GM23338 (cell line): ENCODE measurements at regions not wholly inside any gene's neighbourhood (a gene's known extent, or its start where the extent isn't known, plus 50 kb on each side); places are given as distances from the start of the nearest gene placed in this dataset.

Experiments
- ATAC-seq: fragments of 200-7000 bp; cut with Tn5 transposase; 3 replicates; pipeline ENCODE4 v1.9.1; 2020
- DNase-seq: peaks from one replicate; pipeline ENCODE4 v3.0.0-alpha.2; 2015; ENCODE audit warnings: low spot score
- H2AFZ ChIP-seq: fragments of 200-600 bp; sonication (generic); 2 replicates; pipeline ENCODE4 v1.8.0; 2016; ENCODE audit warnings: antibody characterized with exemption, mild to moderate bottlenecking, moderate library complexity
- H3F3A ChIP-seq: fragments of 200-600 bp; sonication (generic); replicated peaks from 2 replicates; pipeline ENCODE4 v1.8.0; 2017; ENCODE audit warnings: antibody characterized with exemption, mixed run types, low read depth
- H3K27ac ChIP-seq: fragments of 200-600 bp; sonication (generic); 2 replicates; pipeline ENCODE4 v1.6.1; 2016; ENCODE audit warnings: low read depth
- H3K27me3 ChIP-seq: fragments of 200-600 bp; sonication (generic); 2 replicates; pipeline ENCODE4 v1.8.0; 2016; ENCODE audit warnings: mild to moderate bottlenecking, mixed run types, moderate library complexity; ENCODE audit not compliant: insufficient read depth
- H3K36me3 ChIP-seq: fragments of 200-600 bp; sonication (generic); 2 replicates; pipeline ENCODE4 v1.8.0; 2016; ENCODE audit warnings: mild to moderate bottlenecking; ENCODE audit not compliant: insufficient read depth
- H3K4me1 ChIP-seq: fragments of 200-600 bp; sonication (generic); 2 replicates; pipeline ENCODE4 v1.8.0; 2016; ENCODE audit warnings: mild to moderate bottlenecking, moderate library complexity; ENCODE audit not compliant: insufficient read depth
- H3K4me2 ChIP-seq: fragments of 200-600 bp; sonication (generic); 2 replicates; pipeline ENCODE4 v1.7.1; 2017; ENCODE audit warnings: mixed run types
- H3K4me3 ChIP-seq: fragments of 200-600 bp; sonication (generic); 2 replicates; pipeline ENCODE4 v1.6.1; 2016; ENCODE audit warnings: mixed run types
- H3K79me2 ChIP-seq: fragments of 200-600 bp; sonication (generic); replicated peaks from 2 replicates; pipeline ENCODE4 v1.8.0; 2017; ENCODE audit warnings: mild to moderate bottlenecking; ENCODE audit not compliant: insufficient read depth
- H3K9me2 ChIP-seq: fragments of 200-600 bp; sonication (generic); 2 replicates; pipeline ENCODE4 v1.8.0; 2017; ENCODE audit not compliant: insufficient read depth
- H4K20me1 ChIP-seq: fragments of 200-600 bp; sonication (generic); replicated peaks from 2 replicates; pipeline ENCODE4 v1.8.0; 2017; ENCODE audit warnings: mild to moderate bottlenecking; ENCODE audit not compliant: insufficient read depth
- H3K27ac Mint-ChIP-seq: 2 replicates; pipeline ENCODE4 v1.8.0; 2020; ENCODE audit warnings: inconsistent platforms, mild to moderate bottlenecking, moderate library complexity, mixed read lengths
- H3K27me3 Mint-ChIP-seq: 3 replicates; pipeline ENCODE4 v1.8.0; 2022; ENCODE audit warnings: low read depth, mild to moderate bottlenecking, moderate library complexity, mixed read lengths, inconsistent platforms; ENCODE audit not compliant: insufficient read depth, poor library complexity
- H3K36me3 Mint-ChIP-seq: 3 replicates; pipeline ENCODE4 v1.8.0; 2021; ENCODE audit warnings: low read depth, mild to moderate bottlenecking, inconsistent platforms, moderate library complexity, mixed read lengths
- H3K4me1 Mint-ChIP-seq: 3 replicates; pipeline ENCODE4 v1.8.0; 2020; ENCODE audit warnings: mild to moderate bottlenecking, inconsistent platforms, mixed read lengths
- H3K4me3 Mint-ChIP-seq: 3 replicates; pipeline ENCODE4 v1.8.0; 2021; ENCODE audit warnings: moderate library complexity, mild to moderate bottlenecking, inconsistent platforms, mixed read lengths
- H3K9me3 Mint-ChIP-seq: 3 replicates; pipeline ENCODE4 v1.8.0; 2020; ENCODE audit warnings: moderate library complexity, mild to moderate bottlenecking, inconsistent platforms, mixed read lengths
- CREB1 ChIP-seq: fragments of 250-450 bp; sonication (Bioruptor Pico); IDR thresholded peaks from 2 replicates; pipeline ENCODE4 v1.5.0; 2020; ENCODE audit warnings: low read depth, mild to moderate bottlenecking, moderate library complexity
- ETS1 ChIP-seq: IDR thresholded peaks from 2 replicates; pipeline ENCODE4 v1.6.1; 2016; ENCODE audit warnings: antibody characterized with exemption
- EZH2 ChIP-seq: fragments of 200-600 bp; sonication (generic); IDR thresholded peaks from one replicate; pipeline ENCODE4 v1.8.0; 2017; ENCODE audit warnings: antibody characterized with exemption, mild to moderate bottlenecking, low read depth; ENCODE audit not compliant: unreplicated experiment
- EZH2phosphoT487 ChIP-seq: fragments of 200-600 bp; sonication (generic); IDR thresholded peaks from one replicate; pipeline ENCODE4 v1.8.1; 2018; ENCODE audit warnings: antibody characterized with exemption; ENCODE audit not compliant: unreplicated experiment
- JUNB ChIP-seq: IDR thresholded peaks from one replicate; pipeline ENCODE4 v1.6.1; 2016; ENCODE audit warnings: antibody characterized with exemption; ENCODE audit not compliant: unreplicated experiment
- NANOG ChIP-seq: IDR thresholded peaks from 2 replicates; pipeline ENCODE4 v1.6.1; 2016; ENCODE audit warnings: antibody characterized with exemption, borderline replicate concordance
- POLR2AphosphoS5 ChIP-seq: IDR thresholded peaks from 2 replicates; pipeline ENCODE4 v1.6.1; 2016; ENCODE audit warnings: antibody characterized with exemption, low read depth
- REST ChIP-seq: IDR thresholded peaks from one replicate; pipeline ENCODE4 v1.6.1; 2018; ENCODE audit warnings: antibody characterized with exemption; ENCODE audit not compliant: unreplicated experiment
- STAT1 ChIP-seq: IDR thresholded peaks from one replicate; pipeline ENCODE4 v1.6.1; 2016; ENCODE audit warnings: antibody characterized with exemption; ENCODE audit not compliant: unreplicated experiment
- ZNF114 ChIP-seq: fragments of 250-450 bp; sonication (Bioruptor Pico); IDR thresholded peaks from 2 replicates; pipeline ENCODE4 v1.5.0; 2020; ENCODE audit warnings: mild to moderate bottlenecking, moderate library complexity
- ZNF331 ChIP-seq: fragments of 250-450 bp; sonication (Bioruptor Pico); IDR thresholded peaks from 2 replicates; pipeline ENCODE4 v1.5.0; 2020; ENCODE audit warnings: low read depth, mild to moderate bottlenecking, moderate library complexity
- ZNF462 ChIP-seq: fragments of 250-450 bp; sonication (Bioruptor Pico); IDR thresholded peaks from 2 replicates; pipeline ENCODE4 v1.5.0; 2020; ENCODE audit warnings: mild to moderate bottlenecking, moderate library complexity

- no peak for TF ChIP-seq ZNF114 (CRISPR knock-in tag)
- TF ChIP-seq JUNB, result no peak
- no peak for TF ChIP-seq EZH2
- TF ChIP-seq CREB1 (CRISPR knock-in tag), result no peak
- TF ChIP-seq POLR2AphosphoS5, result 0 out of 2 replicates have a peak, but pooled peaks have one; percentile 35
- TF ChIP-seq ZNF331 (CRISPR knock-in tag), result no peak
Measured at GRCh38 chr2:12096051-12096787, 349.8 kb downstream of the LPIN1 start (continued).

GRCh38 chr2:12096788-12097449, 350.5 kb downstream of the LPIN1 start:
- no peak for DNase-seq
- H3K36me3 Mint-ChIP-seq, result no peaks in the 10 kb centered on the region
- no peak overlapping the region; the same call in 1 of the 2 replicates for H3K27ac Mint-ChIP-seq
- Histone ChIP-seq H3K9me2 (no peaks in the 10 kb centered on the region; the same call in 1 of the 2 replicates), H3K27me3 (no peaks in the 10 kb centered on the region), H3K27ac (no peak overlapping the region), H3K4me1 (peaks cover 39% of the 10 kb centered on the region), H4K20me1 (no peaks in the 10 kb centered on the region), H3K79me2 (no peaks in the 10 kb centered on the region), H3K4me2 (peak overlapping the region; percentile 41), H3F3A (0 out of 2 replicates have a peak, but pooled peaks cover 5% of the 10 kb centered on the region), H2AFZ (no peak overlapping the region), H3K4me3 (peak overlapping the region; percentile 9; the same call in 1 of the 2 replicates), H3K36me3 (no peaks in the 10 kb centered on the region)
- no peaks in the 10 kb centered on the region for H3K9me3 Mint-ChIP-seq
- H3K27me3 Mint-ChIP-seq, result no peaks in the 10 kb centered on the region
- peak overlapping the region; percentile 41; the same call in 1 of the 3 replicates for H3K4me3 Mint-ChIP-seq
- H3K4me1 Mint-ChIP-seq, result peaks cover 43% of the 10 kb centered on the region
- no peak for ATAC-seq
- TF ChIP-seq POLR2AphosphoS5 (no peak), EZH2 (no peak), EZH2phosphoT487 (no peak), ZNF462 (CRISPR knock-in tag) (no peak), REST (no peak), NANOG (no peak), ETS1 (no peak), ZNF114 (CRISPR knock-in tag) (no peak), STAT1 (no peak), CREB1 (CRISPR knock-in tag) (no peak), ZNF331 (CRISPR knock-in tag) (no peak), JUNB (no peak)
